Epithelial cell of proximal tubule (primary cell): ENCODE measurements at regions not wholly inside any gene's neighbourhood (a gene's known extent, or its start where the extent isn't known, plus 50 kb on each side); places are given as distances from the start of the nearest gene placed in this dataset.

Experiments
- DNase-seq: peaks from one replicate; pipeline ENCODE4 v3.0.0-alpha.2; 2011; ENCODE audit warnings: low read depth
- H3K4me3 ChIP-seq: 2 replicates; pipeline ENCODE4 v1.5.1; 2011; ENCODE audit warnings: low read depth, mild to moderate bottlenecking, low read length
- TF ChIP-seq, protein P1 (sequence below): conservative IDR thresholded peaks from 2 replicates; pipeline ENCODE4 v1.5.1; 2012; ENCODE audit warnings: low read depth, mild to moderate bottlenecking, low read length

DNA sequence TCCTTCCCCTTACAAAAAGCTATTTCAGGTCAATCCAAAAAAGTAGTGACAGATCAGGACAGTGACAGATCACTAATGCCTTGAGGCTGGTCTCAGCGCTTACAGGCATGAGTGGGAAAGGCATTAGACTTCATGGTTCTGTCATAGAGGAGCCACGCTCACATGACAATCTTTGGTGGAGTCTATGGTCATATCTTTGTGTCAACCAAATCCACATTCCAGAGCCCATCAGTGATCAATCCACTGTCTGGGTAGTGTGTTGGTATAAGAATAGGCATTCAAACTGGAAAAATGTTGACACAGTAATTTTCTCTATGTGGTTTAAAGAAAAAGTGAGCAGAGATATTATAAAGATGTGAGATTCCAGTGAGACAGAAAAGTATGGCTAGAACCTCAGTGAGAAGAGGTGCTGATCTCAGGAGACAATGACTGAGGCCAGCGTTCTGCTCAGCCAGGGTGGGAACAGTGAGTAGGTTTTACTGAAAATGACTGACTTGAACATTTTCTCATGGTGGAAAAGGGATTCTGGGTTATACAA, 215.0 kb downstream of the IRS1 start:
- TF ChIP-seq, protein P1, sequence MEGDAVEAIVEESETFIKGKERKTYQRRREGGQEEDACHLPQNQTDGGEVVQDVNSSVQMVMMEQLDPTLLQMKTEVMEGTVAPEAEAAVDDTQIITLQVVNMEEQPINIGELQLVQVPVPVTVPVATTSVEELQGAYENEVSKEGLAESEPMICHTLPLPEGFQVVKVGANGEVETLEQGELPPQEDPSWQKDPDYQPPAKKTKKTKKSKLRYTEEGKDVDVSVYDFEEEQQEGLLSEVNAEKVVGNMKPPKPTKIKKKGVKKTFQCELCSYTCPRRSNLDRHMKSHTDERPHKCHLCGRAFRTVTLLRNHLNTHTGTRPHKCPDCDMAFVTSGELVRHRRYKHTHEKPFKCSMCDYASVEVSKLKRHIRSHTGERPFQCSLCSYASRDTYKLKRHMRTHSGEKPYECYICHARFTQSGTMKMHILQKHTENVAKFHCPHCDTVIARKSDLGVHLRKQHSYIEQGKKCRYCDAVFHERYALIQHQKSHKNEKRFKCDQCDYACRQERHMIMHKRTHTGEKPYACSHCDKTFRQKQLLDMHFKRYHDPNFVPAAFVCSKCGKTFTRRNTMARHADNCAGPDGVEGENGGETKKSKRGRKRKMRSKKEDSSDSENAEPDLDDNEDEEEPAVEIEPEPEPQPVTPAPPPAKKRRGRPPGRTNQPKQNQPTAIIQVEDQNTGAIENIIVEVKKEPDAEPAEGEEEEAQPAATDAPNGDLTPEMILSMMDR = no peak
- DNase-seq = no peak

DNA sequence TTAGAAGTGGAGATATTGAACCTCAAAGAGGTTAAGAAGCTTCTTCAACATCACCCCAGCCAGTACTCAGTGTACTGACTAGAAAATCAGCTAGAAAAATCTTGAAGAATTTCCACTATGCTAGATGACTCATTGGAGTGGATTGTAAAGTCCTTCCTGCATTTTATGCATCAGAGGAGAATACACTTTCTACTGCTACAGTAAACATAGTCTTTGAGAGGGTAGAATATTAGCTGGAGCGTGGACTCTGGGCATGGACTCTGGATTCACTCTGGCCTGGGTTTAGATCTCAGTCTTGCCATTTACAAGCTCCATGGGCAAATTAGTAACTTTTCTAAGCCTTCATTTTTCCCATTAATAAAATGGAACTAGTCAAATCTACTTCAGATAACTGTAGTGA, 215.9 kb downstream of the IRS1 start:
- TF ChIP-seq, protein P1 = no peak
- no peak overlapping the region for H3K4me3 ChIP-seq
- DNase-seq = peak; percentile 95

More for the DNA sequence above, 215.0 kb downstream of the IRS1 start:
- no peak overlapping the region for H3K4me3 ChIP-seq

DNA sequence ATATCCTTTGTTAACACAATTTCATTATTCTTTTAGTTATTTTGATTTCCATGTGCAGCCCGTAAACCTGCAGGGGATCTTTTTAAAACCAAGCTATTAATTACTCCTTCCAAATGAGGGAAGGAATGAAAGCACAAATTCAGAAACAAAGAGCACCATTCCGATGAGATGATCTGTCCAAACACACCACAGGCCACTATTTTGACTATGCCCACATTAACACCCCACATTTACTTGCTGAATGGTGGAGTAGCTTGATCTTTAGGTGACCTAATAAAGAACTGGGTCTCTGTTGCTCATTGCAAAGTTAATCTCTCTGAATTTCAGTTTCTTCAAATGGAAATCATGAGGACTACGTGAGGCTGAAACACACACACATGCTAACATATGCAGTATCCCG, 218.0 kb downstream of the IRS1 start:
- no peak overlapping the region for H3K4me3 ChIP-seq
- TF ChIP-seq, protein P1 = no peak
- no peak for DNase-seq

DNA sequence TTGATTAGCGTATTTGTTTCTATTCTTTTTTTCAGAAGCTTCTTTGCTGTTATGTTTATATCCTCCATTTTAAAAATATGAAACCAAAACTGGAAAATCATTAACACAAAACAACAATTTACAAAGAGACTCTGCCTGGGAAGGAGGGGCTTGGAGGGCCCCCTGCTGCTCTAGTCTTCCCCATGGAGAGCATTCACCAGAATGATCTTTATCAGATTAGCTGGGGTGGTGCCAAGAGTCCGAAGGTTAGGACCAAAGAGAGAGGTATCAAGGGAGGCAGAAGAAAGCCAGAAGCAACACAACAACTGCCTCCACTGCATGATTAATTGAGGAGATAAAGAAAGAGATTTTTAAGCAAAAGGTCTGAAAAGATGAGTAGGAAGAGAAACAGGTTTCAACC, 218.6 kb downstream of the IRS1 start:
- TF ChIP-seq, protein P1 = no peak
- no peak for DNase-seq

DNA sequence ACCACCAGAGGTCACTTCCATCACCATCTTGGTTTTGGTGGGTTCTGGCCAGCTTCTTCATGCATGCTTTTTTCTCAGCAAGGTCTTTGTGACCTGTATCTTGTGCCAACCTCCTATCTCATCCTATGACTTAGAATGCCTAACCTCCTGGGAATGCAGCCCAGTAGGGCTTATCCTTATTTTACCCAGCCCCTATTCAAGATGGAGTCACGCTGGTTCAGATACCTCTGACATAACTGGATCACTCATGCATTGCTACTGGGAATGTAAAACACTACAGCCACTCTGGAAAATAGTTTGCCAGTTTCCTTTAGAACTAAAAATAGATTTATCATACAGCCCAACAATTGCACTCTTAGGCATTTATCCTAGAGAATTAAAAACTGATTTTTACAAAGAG, 219.2 kb downstream of the IRS1 start:
- TF ChIP-seq, protein P1 = no peak
- DNase-seq = no peak
- H3K4me3 ChIP-seq = no peak overlapping the region

More for the DNA sequence above, 218.6 kb downstream of the IRS1 start:
- no peak overlapping the region for H3K4me3 ChIP-seq

DNA sequence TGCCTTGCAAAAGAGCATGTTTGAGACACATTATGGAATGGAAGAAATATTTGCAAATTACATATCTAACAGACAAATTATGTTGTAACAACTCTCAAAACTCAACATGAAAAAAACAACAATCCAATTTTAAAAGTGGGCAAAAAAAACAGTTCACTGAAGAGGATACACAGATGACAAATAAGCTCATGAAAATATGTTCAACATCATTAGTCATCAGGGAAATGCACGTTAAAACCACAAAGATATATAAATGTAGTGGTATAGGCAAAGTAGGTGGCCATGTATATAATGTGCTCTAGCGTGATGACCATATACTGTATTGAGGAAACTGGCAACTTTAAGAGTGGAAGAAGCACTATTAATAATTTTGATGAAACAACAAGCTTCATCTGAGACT, 220.1 kb downstream of the IRS1 start:
- DNase-seq = no peak
- no peak overlapping the region for H3K4me3 ChIP-seq
- TF ChIP-seq, protein P1 = no peak

DNA sequence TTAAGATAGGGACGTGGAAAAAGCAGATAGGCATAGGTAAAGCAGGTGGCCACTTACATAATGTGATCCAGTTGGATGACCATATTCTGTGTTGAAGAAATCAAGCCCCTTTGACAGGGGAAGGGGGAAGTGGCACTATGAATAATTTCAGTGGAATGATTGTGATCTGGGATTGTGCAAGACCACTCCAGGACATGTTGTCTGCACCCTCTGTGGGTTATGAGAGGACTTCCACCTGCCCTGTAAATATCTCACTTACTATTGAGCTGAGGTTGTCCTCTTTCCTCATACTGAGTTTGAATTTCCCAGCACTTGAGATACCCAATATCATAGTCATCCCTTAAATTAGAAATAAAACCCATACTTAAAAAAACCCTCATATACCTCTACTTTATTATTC, 220.7 kb downstream of the IRS1 start:
- peak; percentile 73 for DNase-seq

More for the DNA sequence above, 220.7 kb downstream of the IRS1 start:
- H3K4me3 ChIP-seq = no peak overlapping the region
- TF ChIP-seq, protein P1 = peak; percentile 34
